HS-5 (cell line): ENCODE measurements at regions not wholly inside any gene's neighbourhood (a gene's known extent, or its start where the extent isn't known, plus 50 kb on each side); places are given as distances from the start of the nearest gene placed in this dataset.
"Not testable (repeated sequence)": the region's sequence is repeated elsewhere in the genome, so short reads cannot be mapped to it uniquely, and the experiment has no call there.

Experiments used
- DNase-seq: peaks from one replicate; pipeline ENCODE4 v3.0.0-alpha.2; 2012; ENCODE audit warnings: low read depth

DNA sequence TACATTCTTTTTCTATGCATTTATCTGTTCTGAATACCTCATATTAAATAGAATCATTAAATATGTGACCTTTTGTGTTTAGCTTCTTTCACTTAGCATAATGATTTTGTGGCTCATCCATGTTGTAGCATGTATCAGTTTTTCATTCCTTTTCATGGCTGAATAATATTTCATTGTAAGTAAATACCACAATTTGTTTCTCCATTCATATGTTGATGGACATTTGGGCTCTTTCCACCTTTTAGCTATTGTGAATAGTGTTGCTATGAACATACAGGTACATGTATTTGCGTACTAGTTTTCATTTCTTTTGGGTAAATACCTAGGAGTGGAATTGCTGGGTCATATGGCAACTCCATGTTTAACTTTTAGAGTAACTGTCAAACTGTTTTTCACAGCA, 85.1 kb downstream of the GNL3L start:
- no peak for DNase-seq

DNA sequence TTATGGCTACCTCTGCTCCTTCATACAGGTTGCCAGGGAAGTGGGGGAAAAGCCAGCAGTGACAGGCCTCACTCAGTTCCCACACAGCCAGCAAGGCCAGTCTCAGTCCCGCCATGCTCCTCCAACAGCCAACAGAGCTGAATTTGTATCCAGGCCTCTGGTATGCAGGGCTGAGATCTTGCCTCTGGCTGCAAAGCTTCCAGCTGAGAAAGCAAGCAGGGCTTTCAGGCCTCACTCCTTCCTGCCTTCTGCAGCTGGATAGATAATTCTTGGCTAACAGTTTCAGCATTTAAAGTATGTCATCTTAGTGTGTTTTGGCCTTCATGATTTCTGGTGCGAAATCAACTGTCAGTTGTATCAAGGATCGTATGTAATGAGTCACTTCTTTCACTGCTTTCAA, 103.6 kb downstream of the GNL3L start:
- no peak for DNase-seq

- peak; percentile 0 for DNase-seq
These were observed 109.0 kb downstream of the GNL3L start for GRCh38 chrX:54639018-54639345.

GRCh38 chrX:54639346-54640102, 109.5 kb downstream of the GNL3L start:
- peak; percentile 78 for DNase-seq

DNA sequence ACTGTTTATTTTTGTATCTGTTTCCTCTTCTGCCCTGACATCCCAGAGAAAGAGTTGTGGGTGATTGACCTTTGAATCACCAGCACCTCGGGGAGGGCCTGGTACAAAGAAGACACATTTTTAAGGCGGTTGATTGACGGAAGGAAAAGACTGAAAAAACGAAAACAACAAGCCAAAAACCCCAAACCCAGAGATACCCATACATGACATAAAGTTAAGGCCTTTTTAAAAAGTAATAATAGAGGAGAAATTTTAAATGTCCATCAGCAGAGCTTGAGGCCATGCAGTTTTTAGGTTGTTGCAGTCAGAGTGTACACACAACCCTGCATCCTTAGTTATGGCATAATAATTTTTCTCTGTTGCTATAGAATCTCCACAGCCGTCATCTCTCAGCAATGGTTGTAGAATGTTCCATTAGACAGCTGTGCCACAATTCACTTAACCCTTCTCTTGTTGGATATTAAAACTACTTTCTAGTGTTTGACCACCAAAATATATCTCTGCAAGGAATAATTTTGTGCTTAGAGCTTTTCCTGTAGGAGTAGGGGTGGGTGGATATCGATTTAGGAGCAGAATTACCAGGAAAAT, 110.2 kb downstream of the GNL3L start:
- no peak for DNase-seq

GRCh38 chrX:54640736-54641135, 110.7 kb downstream of the GNL3L start:
- no peak for DNase-seq

GRCh38 chrX:54641530-54641929, 111.5 kb downstream of the GNL3L start:
- no peak for DNase-seq

DNA sequence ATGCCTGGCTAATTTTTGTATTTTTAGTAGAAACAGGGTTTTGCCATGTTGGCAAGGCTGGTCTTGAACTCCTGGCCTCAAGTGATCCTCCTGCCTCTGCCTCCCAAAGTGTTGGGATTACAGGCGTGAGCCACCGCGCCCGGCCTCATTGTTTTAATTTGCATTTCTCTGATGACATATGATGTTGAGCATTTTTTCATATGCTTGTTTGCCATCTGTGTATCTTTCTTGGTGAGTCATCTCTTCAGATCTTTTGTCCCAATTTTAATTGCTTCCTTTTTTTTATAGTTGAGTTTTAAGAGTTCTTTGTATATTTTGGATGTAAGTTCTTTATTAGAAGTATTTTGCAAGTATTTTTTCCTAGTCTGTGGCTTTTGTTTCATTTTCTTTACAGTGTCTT, 117.6 kb downstream of the GNL3L start:
- not testable (repeated sequence) for DNase-seq

DNA sequence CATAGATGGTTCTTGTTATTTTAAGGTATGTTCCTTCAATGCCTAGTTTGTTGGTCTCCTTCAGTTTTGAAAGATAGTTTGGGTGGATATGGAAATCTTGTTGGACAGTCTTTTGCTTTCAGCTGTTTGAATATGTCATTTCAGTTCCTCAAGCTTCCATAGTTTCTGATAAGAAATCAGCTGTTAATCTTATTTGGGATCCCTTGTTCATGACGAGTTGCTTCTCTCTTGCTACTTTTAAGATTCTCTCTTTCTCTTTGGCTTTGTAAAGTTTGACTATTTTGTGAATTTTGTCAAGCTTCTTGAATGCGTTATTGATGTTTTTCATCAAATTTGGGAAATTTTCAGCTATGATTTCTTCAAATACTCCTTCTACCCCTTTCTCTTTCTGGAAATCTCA, 129.5 kb downstream of the GNL3L start:
- DNase-seq = no peak

DNA sequence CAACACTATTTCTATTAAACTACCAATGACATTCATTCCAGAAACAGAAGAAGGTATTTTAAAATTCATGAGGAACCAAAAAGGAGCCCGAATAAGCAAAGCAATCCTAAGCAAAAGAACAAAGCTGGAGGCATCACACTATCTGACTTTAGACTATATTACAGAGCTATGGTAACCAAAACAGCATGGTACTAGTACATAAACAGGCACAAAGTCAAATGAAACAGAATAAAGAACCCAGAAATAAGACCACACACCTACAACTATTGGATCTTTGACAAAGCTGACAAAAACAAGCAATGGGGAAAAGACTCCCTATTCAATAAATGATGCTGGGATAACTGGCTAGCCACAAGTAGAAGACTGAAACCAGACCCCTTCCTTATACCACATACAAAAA, 122.3 kb downstream of the ITIH6 start:
- DNase-seq = no peak

GRCh38 chrX:54695231-54695630, 102.8 kb downstream of the ITIH6 start:
- DNase-seq = no peak

GRCh38 chrX:54695816-54696487, 102.1 kb downstream of the ITIH6 start:
- no peak for DNase-seq
